ENCODE measurements at regions not wholly inside any gene's neighbourhood (a gene's known extent, or its start where the extent isn't known, plus 50 kb on each side); places are given as distances from the start of the nearest gene placed in this dataset.

DNA sequence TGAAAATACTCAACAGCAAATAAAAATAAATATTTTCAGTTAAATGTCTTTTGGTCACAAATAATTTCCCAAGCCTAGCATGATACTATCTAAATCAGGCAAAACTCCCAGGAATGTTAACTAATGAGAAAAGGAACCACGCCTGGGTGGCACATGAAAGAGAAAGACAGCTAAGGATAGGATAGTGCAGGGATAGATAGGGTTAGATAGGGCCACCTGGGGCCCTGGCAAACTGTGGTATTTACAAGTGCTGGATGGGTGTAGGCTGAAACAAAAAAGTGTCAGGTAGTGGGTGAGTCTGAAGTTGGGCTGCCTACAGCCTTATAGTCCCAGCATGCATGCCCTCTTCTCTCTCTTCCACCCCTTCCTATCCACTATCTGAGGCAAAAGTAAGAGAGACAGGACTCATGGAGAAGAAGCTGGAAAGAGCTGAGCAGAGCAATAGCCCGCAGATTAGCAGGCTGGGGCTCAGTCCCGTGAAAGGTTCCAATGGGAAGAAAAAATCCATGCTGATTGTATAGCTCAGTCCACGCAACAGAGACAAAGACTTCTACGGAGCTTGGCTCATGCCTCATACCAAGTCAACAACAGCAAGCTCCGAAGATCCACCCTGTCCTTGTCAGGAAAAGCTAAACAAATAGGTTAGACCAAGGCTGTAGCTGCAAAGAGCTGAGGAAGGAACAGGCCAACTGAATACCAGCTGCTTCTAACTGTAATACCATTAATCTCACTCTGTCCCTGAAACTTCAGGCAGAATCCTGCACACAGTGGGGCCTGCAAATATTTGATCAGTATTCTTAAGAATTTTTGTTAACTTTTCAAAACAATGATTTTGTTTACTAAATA is 342.1 kb upstream of the ATP11B start:
- H3K27ac ChIP-seq (ENCODE audit: insufficient read depth, low read length, poor library complexity, severe bottlenecking): no peak overlapping the region
- H3K9me3 ChIP-seq (ENCODE audit: control insufficient read depth, low read length): no peaks in the 10 kb centered on the region
- DNase-seq: no peak
- H3K4me3 ChIP-seq (ENCODE audit: insufficient read depth, low read depth, low read length, poor library complexity, severe bottlenecking): no peak overlapping the region
- no peaks in the 10 kb centered on the region for H3K4me1 ChIP-seq (ENCODE audit: control insufficient read depth, insufficient read depth, low read length, poor library complexity, severe bottlenecking)
- H3K27me3 ChIP-seq (replicated peaks; ENCODE audit: control insufficient read depth, insufficient read depth, low read length, poor library complexity, severe bottlenecking): no peaks in the 10 kb centered on the region
- H3K36me3 ChIP-seq (ENCODE audit: control insufficient read depth, insufficient read depth, low read length): no peaks in the 10 kb centered on the region

DNA sequence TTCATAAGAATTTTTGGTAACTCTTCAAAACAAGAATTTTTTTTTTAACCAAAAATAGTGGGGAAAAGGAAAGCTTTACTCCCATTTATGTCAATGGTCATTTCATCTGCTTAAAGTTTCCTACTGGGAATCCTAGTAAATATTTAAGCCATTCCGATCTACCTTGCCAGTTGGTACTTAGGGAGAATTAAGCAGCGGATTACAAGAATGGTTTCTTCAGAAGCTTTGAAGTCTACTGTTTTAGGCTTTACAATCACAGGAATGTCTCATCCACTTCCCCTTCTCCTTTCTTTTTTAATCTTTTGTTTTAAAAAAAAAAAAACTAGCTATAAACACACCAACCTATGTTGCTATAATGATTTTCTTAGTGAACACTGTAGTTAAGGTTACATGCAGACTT is 341.4 kb upstream of the ATP11B start:
- Histone ChIP-seq H3K36me3 (ENCODE audit: control insufficient read depth, insufficient read depth, low read length) (no peaks in the 10 kb centered on the region), H3K4me3 (ENCODE audit: insufficient read depth, low read depth, low read length, poor library complexity, severe bottlenecking) (no peak overlapping the region), H3K4me1 (ENCODE audit: control insufficient read depth, insufficient read depth, low read length, poor library complexity, severe bottlenecking) (no peaks in the 10 kb centered on the region), H3K27me3 (replicated peaks; ENCODE audit: control insufficient read depth, insufficient read depth, low read length, poor library complexity, severe bottlenecking) (no peaks in the 10 kb centered on the region), H3K9me3 (ENCODE audit: control insufficient read depth, low read length) (no peaks in the 10 kb centered on the region), H3K27ac (ENCODE audit: insufficient read depth, low read length, poor library complexity, severe bottlenecking) (no peak overlapping the region)
- DNase-seq: no peak

DNA sequence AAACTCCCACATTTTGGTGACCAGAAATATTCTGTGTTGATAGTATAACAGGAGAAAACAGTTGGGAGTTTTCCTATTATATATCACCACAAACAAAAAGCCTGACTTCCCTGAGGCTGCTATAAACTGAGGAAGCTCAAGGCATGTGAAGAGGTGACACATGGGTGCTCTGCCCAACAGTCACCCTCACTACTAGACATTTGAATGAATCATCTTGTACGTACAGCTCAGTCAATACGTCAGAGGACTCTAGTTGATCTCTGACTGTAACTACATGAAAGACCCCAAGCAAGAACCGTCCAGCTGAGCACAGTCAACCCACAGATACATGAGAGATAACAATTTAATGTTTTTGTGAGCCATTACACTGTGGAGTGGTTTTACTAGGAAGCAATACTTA is 338.3 kb upstream of the ATP11B start:
- no peaks in the 10 kb centered on the region for H3K9me3 ChIP-seq (ENCODE audit: control insufficient read depth, low read length)
- no peaks in the 10 kb centered on the region for H3K27me3 ChIP-seq (replicated peaks; ENCODE audit: control insufficient read depth, insufficient read depth, low read length, poor library complexity, severe bottlenecking)
- DNase-seq: no peak
- no peaks in the 10 kb centered on the region for H3K4me1 ChIP-seq (ENCODE audit: control insufficient read depth, insufficient read depth, low read length, poor library complexity, severe bottlenecking)
- H3K27ac ChIP-seq (ENCODE audit: insufficient read depth, low read length, poor library complexity, severe bottlenecking): no peak overlapping the region
- H3K36me3 ChIP-seq (ENCODE audit: control insufficient read depth, insufficient read depth, low read length): no peaks in the 10 kb centered on the region
- H3K4me3 ChIP-seq (ENCODE audit: insufficient read depth, low read depth, low read length, poor library complexity, severe bottlenecking): no peak overlapping the region

DNA sequence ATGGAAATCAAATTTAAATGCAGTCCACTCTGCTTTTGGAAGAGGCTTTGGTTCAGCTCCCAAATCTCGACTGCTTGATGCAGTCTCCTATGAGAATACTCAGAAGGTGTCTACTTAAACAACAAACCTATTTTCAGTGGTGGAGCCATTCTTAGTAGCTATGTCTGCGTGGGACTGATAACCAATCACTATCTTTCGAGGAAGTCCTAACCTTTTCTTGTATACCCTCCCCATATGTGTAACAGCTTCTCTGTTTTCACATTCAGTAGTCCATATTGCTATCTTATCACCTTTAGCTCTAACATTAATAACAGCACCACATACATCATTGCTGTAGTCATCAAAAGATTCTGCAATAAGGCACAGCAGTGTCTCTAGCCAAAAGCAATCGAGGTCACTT is 333.0 kb upstream of the ATP11B start:
- no peak overlapping the region for H3K4me3 ChIP-seq (ENCODE audit: insufficient read depth, low read depth, low read length, poor library complexity, severe bottlenecking)
- no peaks in the 10 kb centered on the region for H3K36me3 ChIP-seq (ENCODE audit: control insufficient read depth, insufficient read depth, low read length)
- no peaks in the 10 kb centered on the region for H3K4me1 ChIP-seq (ENCODE audit: control insufficient read depth, insufficient read depth, low read length, poor library complexity, severe bottlenecking)
- no peaks in the 10 kb centered on the region for H3K27me3 ChIP-seq (replicated peaks; ENCODE audit: control insufficient read depth, insufficient read depth, low read length, poor library complexity, severe bottlenecking)
- no peak for DNase-seq
- no peaks in the 10 kb centered on the region for H3K9me3 ChIP-seq (ENCODE audit: control insufficient read depth, low read length)
- no peak overlapping the region for H3K27ac ChIP-seq (ENCODE audit: insufficient read depth, low read length, poor library complexity, severe bottlenecking)

DNA sequence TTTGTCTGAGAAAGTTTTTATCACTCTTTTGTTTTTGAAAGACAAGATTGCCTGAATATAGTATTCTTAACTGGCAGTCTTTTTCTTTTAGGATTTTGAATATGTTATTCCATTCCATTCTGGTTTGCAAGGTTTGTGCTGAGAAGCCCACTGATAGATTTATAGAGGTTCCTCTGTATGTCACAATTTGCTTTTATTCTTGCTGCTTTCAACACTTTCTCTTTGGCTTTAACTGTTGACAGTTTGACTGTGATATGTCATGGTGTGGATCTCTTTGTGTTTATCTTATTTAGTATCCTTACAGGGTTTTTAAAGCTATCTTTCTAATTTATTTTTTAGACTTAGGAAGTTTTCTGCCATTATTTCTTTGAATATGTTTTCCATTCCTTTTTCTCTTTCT is 331.2 kb upstream of the ATP11B start:
- Histone ChIP-seq H3K9me3 (ENCODE audit: control insufficient read depth, low read length) (no peaks in the 10 kb centered on the region), H3K27me3 (replicated peaks; ENCODE audit: control insufficient read depth, insufficient read depth, low read length, poor library complexity, severe bottlenecking) (no peaks in the 10 kb centered on the region), H3K27ac (ENCODE audit: insufficient read depth, low read length, poor library complexity, severe bottlenecking) (no peak overlapping the region), H3K36me3 (ENCODE audit: control insufficient read depth, insufficient read depth, low read length) (no peaks in the 10 kb centered on the region), H3K4me3 (ENCODE audit: insufficient read depth, low read depth, low read length, poor library complexity, severe bottlenecking) (no peak overlapping the region), H3K4me1 (ENCODE audit: control insufficient read depth, insufficient read depth, low read length, poor library complexity, severe bottlenecking) (no peaks in the 10 kb centered on the region)
- DNase-seq: no peak

DNA sequence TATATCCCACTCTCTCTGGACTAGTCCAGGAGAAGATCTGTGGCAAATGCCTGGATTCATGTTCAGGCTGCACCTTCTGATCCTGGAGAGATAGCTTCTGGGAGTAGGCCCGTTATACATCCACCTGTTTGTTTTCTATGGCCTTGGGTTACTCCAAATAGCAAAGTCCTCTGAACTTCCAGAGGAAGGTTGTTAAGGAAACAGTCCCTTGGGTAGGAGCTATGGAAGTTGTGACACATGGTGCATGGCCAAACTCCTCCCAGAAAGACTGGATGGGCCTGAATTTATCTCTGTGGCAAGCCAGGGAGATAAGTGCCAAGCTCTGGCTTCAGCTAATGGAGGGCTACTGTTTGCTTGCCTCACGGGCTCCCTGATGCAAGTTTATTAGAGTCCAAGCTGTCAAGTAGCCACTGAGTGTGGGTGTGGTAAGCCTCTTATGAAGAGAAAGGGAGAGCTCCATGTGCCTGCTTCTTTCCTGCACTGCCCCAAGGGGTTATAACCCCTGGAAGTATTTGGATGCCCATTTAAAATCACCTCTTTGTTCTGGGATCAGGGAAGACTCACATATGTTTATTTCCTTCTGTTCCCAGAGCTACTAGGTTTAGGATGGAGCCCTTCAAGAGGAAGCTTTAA is 328.7 kb upstream of the ATP11B start:
- H3K9me3 ChIP-seq (ENCODE audit: control insufficient read depth, low read length): no peaks in the 10 kb centered on the region
- no peaks in the 10 kb centered on the region for H3K4me1 ChIP-seq (ENCODE audit: control insufficient read depth, insufficient read depth, low read length, poor library complexity, severe bottlenecking)
- no peak overlapping the region for H3K4me3 ChIP-seq (ENCODE audit: insufficient read depth, low read depth, low read length, poor library complexity, severe bottlenecking)
- no peaks in the 10 kb centered on the region for H3K27me3 ChIP-seq (replicated peaks; ENCODE audit: control insufficient read depth, insufficient read depth, low read length, poor library complexity, severe bottlenecking)
- H3K27ac ChIP-seq (ENCODE audit: insufficient read depth, low read length, poor library complexity, severe bottlenecking): no peak overlapping the region
- H3K36me3 ChIP-seq (ENCODE audit: control insufficient read depth, insufficient read depth, low read length): no peaks in the 10 kb centered on the region
- DNase-seq: no peak

DNA sequence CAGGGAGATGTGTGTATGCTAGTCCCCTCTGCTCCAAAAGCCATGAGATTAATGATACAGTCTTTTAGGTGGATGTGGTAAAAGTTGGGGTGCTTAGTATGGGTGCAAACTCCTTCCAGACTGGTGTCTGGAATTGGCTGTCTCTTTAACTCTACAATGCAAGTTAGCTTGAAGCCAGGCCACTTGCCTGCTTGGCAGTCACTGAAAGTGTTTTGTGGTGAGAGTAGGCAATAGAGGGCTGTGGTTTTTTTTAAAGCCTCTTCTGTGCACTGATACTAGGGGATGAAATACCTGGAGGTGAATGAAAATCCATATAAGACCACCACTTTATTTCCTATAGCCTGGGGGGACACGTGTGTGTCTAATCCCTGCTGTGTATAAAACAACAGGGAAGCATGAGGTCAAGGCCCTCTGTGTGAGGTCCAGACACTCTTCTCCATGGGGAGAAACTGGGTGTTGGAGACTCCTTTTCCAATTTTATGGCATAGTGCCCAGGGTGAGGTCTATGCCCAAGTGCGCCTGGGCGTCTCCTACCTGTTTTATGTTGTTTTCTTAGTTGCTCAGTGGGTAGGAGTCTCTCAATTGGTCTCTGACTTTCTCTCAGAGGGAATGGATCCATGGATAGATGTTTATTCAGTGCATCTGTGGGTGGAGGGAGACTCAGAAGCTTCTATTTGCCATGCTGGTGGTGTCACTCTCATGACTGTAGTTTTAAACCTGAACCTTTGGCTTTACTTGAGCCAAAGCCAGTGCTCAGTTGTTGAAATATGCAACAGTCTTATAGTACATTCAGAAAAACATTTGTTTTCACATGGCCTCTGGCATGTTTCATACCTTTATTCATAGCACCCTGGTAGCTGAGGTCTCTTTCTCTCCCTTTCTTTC is 327.8 kb upstream of the ATP11B start:
- DNase-seq: no peak
- Histone ChIP-seq H3K4me3 (ENCODE audit: insufficient read depth, low read depth, low read length, poor library complexity, severe bottlenecking) (no peak overlapping the region), H3K27me3 (replicated peaks; ENCODE audit: control insufficient read depth, insufficient read depth, low read length, poor library complexity, severe bottlenecking) (no peaks in the 10 kb centered on the region), H3K27ac (ENCODE audit: insufficient read depth, low read length, poor library complexity, severe bottlenecking) (no peak overlapping the region), H3K4me1 (ENCODE audit: control insufficient read depth, insufficient read depth, low read length, poor library complexity, severe bottlenecking) (no peaks in the 10 kb centered on the region), H3K9me3 (ENCODE audit: control insufficient read depth, low read length) (no peaks in the 10 kb centered on the region), H3K36me3 (ENCODE audit: control insufficient read depth, insufficient read depth, low read length) (no peaks in the 10 kb centered on the region)

DNA sequence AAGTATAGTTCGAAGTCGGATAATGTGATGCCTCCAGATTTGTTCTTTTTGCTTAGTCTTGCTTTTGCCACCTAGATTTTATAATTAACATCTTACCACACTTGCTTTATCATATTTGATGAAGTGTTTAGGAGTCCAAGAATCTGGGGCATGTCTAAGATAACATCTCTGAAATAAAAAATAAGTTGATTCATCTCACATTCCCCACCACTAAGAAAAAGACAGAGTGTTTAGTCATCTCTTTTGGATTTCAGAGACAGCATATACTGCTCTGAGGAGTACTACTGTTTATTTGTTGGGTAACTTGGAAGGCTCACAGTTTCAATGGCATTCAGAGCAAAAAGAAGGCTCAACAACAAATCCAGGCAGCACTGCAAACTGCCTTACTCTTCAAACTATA is 324.2 kb upstream of the ATP11B start:
- Histone ChIP-seq H3K4me3 (ENCODE audit: insufficient read depth, low read depth, low read length, poor library complexity, severe bottlenecking) (no peak overlapping the region), H3K4me1 (ENCODE audit: control insufficient read depth, insufficient read depth, low read length, poor library complexity, severe bottlenecking) (no peaks in the 10 kb centered on the region), H3K9me3 (ENCODE audit: control insufficient read depth, low read length) (no peaks in the 10 kb centered on the region), H3K27me3 (replicated peaks; ENCODE audit: control insufficient read depth, insufficient read depth, low read length, poor library complexity, severe bottlenecking) (no peaks in the 10 kb centered on the region), H3K36me3 (ENCODE audit: control insufficient read depth, insufficient read depth, low read length) (no peaks in the 10 kb centered on the region), H3K27ac (ENCODE audit: insufficient read depth, low read length, poor library complexity, severe bottlenecking) (no peak overlapping the region)
- DNase-seq: no peak

DNA sequence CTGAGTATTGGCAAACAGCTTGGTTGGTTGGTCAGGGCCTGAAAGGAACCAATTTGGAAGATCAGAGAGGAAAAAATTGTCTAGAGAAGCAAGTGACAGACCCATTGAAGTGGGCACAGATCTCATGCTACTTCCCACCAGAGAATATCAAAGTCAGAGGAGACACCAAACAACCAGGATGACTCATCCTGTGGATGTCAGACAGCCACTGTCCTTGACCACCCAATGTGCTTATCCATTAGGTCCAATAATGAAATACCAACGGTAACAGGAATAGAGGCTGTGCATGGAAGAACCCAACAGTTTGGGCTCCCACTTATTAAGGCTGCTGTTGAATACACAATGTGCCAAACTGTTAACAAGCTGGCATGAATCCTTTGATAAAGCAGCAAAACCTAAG is 323.1 kb upstream of the ATP11B start:
- no peaks in the 10 kb centered on the region for H3K4me1 ChIP-seq (ENCODE audit: control insufficient read depth, insufficient read depth, low read length, poor library complexity, severe bottlenecking)
- no peak for DNase-seq
- no peak overlapping the region for H3K4me3 ChIP-seq (ENCODE audit: insufficient read depth, low read depth, low read length, poor library complexity, severe bottlenecking)
- H3K27me3 ChIP-seq (replicated peaks; ENCODE audit: control insufficient read depth, insufficient read depth, low read length, poor library complexity, severe bottlenecking): no peaks in the 10 kb centered on the region
- no peaks in the 10 kb centered on the region for H3K9me3 ChIP-seq (ENCODE audit: control insufficient read depth, low read length)
- H3K27ac ChIP-seq (ENCODE audit: insufficient read depth, low read length, poor library complexity, severe bottlenecking): no peak overlapping the region
- no peaks in the 10 kb centered on the region for H3K36me3 ChIP-seq (ENCODE audit: control insufficient read depth, insufficient read depth, low read length)
